Gastroesophageal sphincter (tissue), 3 donors: ENCODE measurements at regions not wholly inside any gene's neighbourhood (a gene's known extent, or its start where the extent isn't known, plus 50 kb on each side); places are given as distances from the start of the nearest gene placed in this dataset.

Experiments
- POLR2AphosphoS5 ChIP-seq: sonication (generic); formaldehyde crosslinking; IDR thresholded peaks from one replicate; pipeline ENCODE4 v1.6.1; 2017; ENCODE audit warnings: antibody characterized with exemption
- TF ChIP-seq, protein P1 (sequence below), 4 experiments: fragments of 200-600 bp in 2 of 4; fragments of 450-650 bp in 2 of 4; sonication (generic) in 1 of 4; IDR thresholded peaks; one replicate each; pipeline ENCODE4 v1.5.1; 2017 to 2019; ENCODE audit warnings: antibody characterized with exemption in 4 of 4, mild to moderate bottlenecking in 2 of 4, moderate library complexity in 2 of 4

DNA sequence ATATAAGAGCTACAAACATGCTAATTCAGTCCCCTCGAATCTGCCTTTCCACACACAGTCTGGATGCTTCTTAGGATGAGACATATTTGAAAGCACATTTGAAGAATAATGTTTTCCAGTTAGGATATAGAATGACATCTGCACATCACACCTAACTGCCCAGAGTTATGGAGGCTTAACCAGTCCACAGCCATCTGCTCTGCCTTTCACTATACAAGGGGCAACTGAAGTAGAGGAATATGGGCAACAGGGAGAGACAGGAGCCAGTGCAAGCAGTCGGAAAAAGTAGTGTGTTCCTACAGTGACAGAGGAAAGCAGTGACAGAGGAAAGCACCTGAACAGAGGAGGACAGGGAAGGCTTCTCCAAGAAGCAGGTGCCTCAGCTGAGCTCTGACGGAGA lies 79.0 kb upstream of the CLDN18 start:
- no peak for TF ChIP-seq POLR2AphosphoS5
- TF ChIP-seq, protein P1, sequence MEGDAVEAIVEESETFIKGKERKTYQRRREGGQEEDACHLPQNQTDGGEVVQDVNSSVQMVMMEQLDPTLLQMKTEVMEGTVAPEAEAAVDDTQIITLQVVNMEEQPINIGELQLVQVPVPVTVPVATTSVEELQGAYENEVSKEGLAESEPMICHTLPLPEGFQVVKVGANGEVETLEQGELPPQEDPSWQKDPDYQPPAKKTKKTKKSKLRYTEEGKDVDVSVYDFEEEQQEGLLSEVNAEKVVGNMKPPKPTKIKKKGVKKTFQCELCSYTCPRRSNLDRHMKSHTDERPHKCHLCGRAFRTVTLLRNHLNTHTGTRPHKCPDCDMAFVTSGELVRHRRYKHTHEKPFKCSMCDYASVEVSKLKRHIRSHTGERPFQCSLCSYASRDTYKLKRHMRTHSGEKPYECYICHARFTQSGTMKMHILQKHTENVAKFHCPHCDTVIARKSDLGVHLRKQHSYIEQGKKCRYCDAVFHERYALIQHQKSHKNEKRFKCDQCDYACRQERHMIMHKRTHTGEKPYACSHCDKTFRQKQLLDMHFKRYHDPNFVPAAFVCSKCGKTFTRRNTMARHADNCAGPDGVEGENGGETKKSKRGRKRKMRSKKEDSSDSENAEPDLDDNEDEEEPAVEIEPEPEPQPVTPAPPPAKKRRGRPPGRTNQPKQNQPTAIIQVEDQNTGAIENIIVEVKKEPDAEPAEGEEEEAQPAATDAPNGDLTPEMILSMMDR (IDR thresholded peaks at IDR 0.05) = no peak
